Adrenal gland (tissue), 9 donors: ENCODE measurements at regions not wholly inside any gene's neighbourhood (a gene's known extent, or its start where the extent isn't known, plus 50 kb on each side); places are given as distances from the start of the nearest gene placed in this dataset.

Source experiments
- DNase-seq, 7 donors: peaks; one replicate each; pipeline ENCODE4 v3.0.0-alpha.2; 2019 to 2020
- H3K27ac ChIP-seq, 5 donors: fragments of 200-600 bp; sonication (generic) in 4 of 5; 1 replicate in 3 of 5; 2 replicates in 2 of 5; pipeline versions ENCODE4 v1.5.1 to v1.8.0; 2016 to 2020; ENCODE audit warnings: mild to moderate bottlenecking in 1 of 5
- H3K27me3 ChIP-seq: fragments of 200-600 bp; 2 replicates; pipeline ENCODE4 v1.8.0; 2021
- H3K36me3 ChIP-seq, 2 donors: fragments of 200-600 bp; replicated peaks in 1 of 2; 1 replicate in 1 of 2; 2 replicates in 1 of 2; pipeline versions ENCODE4 v1.5.1 to v1.8.0; 2018 to 2022
- H3K4me1 ChIP-seq, 2 donors: fragments of 200-600 bp; replicated peaks in 1 of 2; 1 replicate in 1 of 2; 2 replicates in 1 of 2; pipeline versions ENCODE4 v1.5.1 to v1.8.0; 2018 to 2021
- H3K4me3 ChIP-seq, 4 donors: fragments of 200-600 bp; sonication (generic) in 3 of 4; one replicate each; pipeline ENCODE4 v1.5.1; 2016 to 2018
- H3K9me3 ChIP-seq, 3 donors: fragments of 200-600 bp; sonication (generic) in 1 of 3; replicated peaks in 1 of 3; 1 replicate in 2 of 3; 2 replicates in 1 of 3; pipeline versions ENCODE4 v1.5.1 to v1.8.0; 2016 to 2021
- CTCF ChIP-seq, 6 experiments: fragments of 450-650 bp in 4 of 6; fragments of 200-600 bp in 2 of 6; sonication (generic) in 1 of 6; IDR thresholded peaks; 1 replicate in 5 of 6; 2 replicates in 1 of 6; pipeline versions ENCODE4 v1.5.1 to v1.8.0; 2016 to 2021; ENCODE audit warnings: antibody characterized with exemption in 6 of 6, mild to moderate bottlenecking in 2 of 6, moderate library complexity in 1 of 6
- POLR2A ChIP-seq, 2 donors: fragments of 450-650 bp; IDR thresholded peaks; one replicate each; pipeline ENCODE4 v1.6.1; 2017; ENCODE audit warnings: antibody characterized with exemption in 2 of 2, mild to moderate bottlenecking in 2 of 2, moderate library complexity in 1 of 2
- WGBS, 4 donors: extraction: QIAGEN DNeasy Blood & Tissue Kit in 2 of 4; methylation state at CpG; one replicate each; pipeline versions ENCODE4 v1.1.5 to v1.1.7; 2013 to 2017; 5-methylcytosine and 5-hydroxymethylcytosine counted together
- intact Hi-C, 2 donors: fragments of 100-400 bp; cut with DNase I; formaldehyde crosslinking; loops; one replicate each; pipeline versions ENCODE4 v1.14.1 to v1.15.0; 2022 to 2023
- donor health status: healthy with polysubstance abuse.
- donor health status: Bipolar disorder and iron deficiency.
- donor health status: DM: yes; HTN: yes; CAD: no.
- donor health status: DM: no; HTN: no; CAD: no.
- donor health status: DM: no; HTN: no; CAD: no.

GRCh38 chr2:18651842-18652774 is 62.7 kb upstream of the NT5C1B start:
- no peak for DNase-seq
- no peaks in the 10 kb centered on the region for H3K36me3 ChIP-seq
- no peaks in the 10 kb centered on the region for H3K4me1 ChIP-seq
- H3K9me3 ChIP-seq, result no peaks in the 10 kb centered on the region
- no peak overlapping the region for H3K27ac ChIP-seq
- no peak for TF ChIP-seq CTCF (IDR thresholded peaks at IDR 0.05)
- no peak for TF ChIP-seq POLR2A (IDR thresholded peaks at IDR 0.05)
- H3K27me3 ChIP-seq, result no peaks in the 10 kb centered on the region
- 63 to 72% (median 68%) methylated on average over 3 of the region's 3 CpGs for WGBS, 4 donors
- H3K4me3 ChIP-seq, result no peak overlapping the region
- intact Hi-C loops, result no loop called here

- Histone ChIP-seq H3K4me3 (no peak overlapping the region), H3K4me1 (no peaks in the 10 kb centered on the region), H3K27me3 (no peaks in the 10 kb centered on the region), H3K9me3 (peaks cover 0 to 4% (median 0%) of the 10 kb centered on the region in 3 donors), H3K27ac (no peak overlapping the region), H3K36me3 (no peaks in the 10 kb centered on the region)
- no peak for TF ChIP-seq CTCF (IDR thresholded peaks at IDR 0.05)
- no peak for TF ChIP-seq POLR2A (IDR thresholded peaks at IDR 0.05)
- intact Hi-C loops, result no loop called here
- no peak for DNase-seq
- 35 to 49% (median 45%) methylated on average over 2 of the region's 2 CpGs for WGBS, 4 donors
These were observed 60.9 kb upstream of the NT5C1B start for GRCh38 chr2:18650221-18650620.

- Histone ChIP-seq H3K9me3 (peaks cover 0 to 4% (median 0%) of the 10 kb centered on the region in 3 donors), H3K36me3 (no peaks in the 10 kb centered on the region), H3K4me3 (no peak overlapping the region), H3K27ac (no peak overlapping the region), H3K4me1 (no peaks in the 10 kb centered on the region), H3K27me3 (no peaks in the 10 kb centered on the region)
- 94 to 100% (median 95%) methylated on average over 1 of the region's 1 CpG for WGBS, 4 donors
- DNase-seq, result no peak
- intact Hi-C loops, result no loop called here
- no peak for TF ChIP-seq POLR2A (IDR thresholded peaks at IDR 0.05)
- no peak for TF ChIP-seq CTCF (IDR thresholded peaks at IDR 0.05)
These were observed 60.2 kb upstream of the NT5C1B start for GRCh38 chr2:18649502-18650135.

- Histone ChIP-seq H3K36me3 (no peaks in the 10 kb centered on the region), H3K9me3 (peaks cover 0 to 4% (median 0%) of the 10 kb centered on the region in 3 donors), H3K27me3 (no peaks in the 10 kb centered on the region), H3K4me3 (no peak overlapping the region), H3K27ac (no peak overlapping the region), H3K4me1 (no peaks in the 10 kb centered on the region)
- TF ChIP-seq CTCF (IDR thresholded peaks at IDR 0.05) (no peak), POLR2A (IDR thresholded peaks at IDR 0.05) (no peak)
- no peak for DNase-seq
- 57 to 90% (median 89%) methylated on average over 3 of the region's 3 CpGs for WGBS, 4 donors
- intact Hi-C loops, result no loop called here
These were observed 58.8 kb upstream of the NT5C1B start for GRCh38 chr2:18648161-18648560.
